ENCODE measurements at regions not wholly inside any gene's neighbourhood (a gene's known extent, or its start where the extent isn't known, plus 50 kb on each side); places are given as distances from the start of the nearest gene placed in this dataset.

DNA sequence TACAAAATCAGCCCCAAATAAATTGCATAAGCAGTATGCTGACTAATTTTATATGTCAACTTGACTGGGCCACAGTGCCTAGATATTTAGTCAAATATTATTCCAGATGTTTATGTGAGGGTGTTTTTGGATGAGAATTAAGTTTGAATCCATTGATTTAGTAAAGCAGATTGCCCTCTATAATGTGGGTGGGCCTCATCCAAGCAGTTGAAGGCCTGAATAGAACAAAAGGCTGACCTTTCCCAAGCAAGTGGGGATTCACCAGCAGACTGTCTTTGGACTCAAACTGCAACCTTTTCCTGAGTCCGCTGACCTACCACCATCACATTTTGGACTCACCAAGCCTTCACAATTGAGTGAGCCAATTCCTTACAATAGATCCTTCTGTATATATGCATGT is 186.4 kb downstream of the ARHGAP12 start:
- no peaks in the 10 kb centered on the region for H3K36me3 ChIP-seq (ENCODE audit: control insufficient read depth in 1 of 2, insufficient read depth in 2 of 2, low read length in 2 of 2)
- H3K4me1 ChIP-seq (ENCODE audit: control insufficient read depth in 1 of 2, insufficient read depth in 2 of 2, low read length in 2 of 2): peaks cover 0 to under 1% of the 10 kb centered on the region in 2 donors
- no peak overlapping the region for H3K9ac ChIP-seq (ENCODE audit: low read depth in 1 of 2, low read length in 2 of 2)
- H3K27ac ChIP-seq (ENCODE audit: low read depth, low read length): no peak overlapping the region
- H3K4me3 ChIP-seq (ENCODE audit: low read depth in 1 of 2, low read length in 2 of 2): no peak overlapping the region
- no peaks in the 10 kb centered on the region for H3K9me3 ChIP-seq (ENCODE audit: control insufficient read depth in 1 of 2, low read length in 2 of 2)
- no peaks in the 10 kb centered on the region for H3K27me3 ChIP-seq (ENCODE audit: control insufficient read depth in 1 of 2, insufficient read depth in 2 of 2, low read length in 2 of 2)

DNA sequence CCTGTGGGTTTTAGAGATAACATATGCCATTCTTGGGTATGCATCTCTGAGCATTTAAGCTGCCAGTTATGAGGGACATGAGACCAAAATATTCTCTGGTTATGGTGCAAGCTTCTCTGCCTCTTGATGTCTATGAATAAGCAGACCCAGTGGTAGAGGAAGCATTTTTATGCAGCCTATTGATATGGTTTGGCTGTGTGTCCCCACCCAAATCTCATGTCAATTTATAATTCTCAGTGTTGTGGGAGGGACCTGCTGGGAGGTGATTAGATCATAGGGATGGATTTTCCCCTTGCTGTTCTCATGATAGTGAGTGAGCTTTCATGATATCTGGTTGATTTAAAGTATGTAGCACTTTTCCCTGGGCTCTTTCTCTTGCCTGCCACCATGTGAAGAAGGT is 187.2 kb downstream of the ARHGAP12 start:
- Histone ChIP-seq H3K9me3 (ENCODE audit: control insufficient read depth in 1 of 2, low read length in 2 of 2) (no peaks in the 10 kb centered on the region), H3K27ac (ENCODE audit: low read depth, low read length) (no peak overlapping the region), H3K36me3 (ENCODE audit: control insufficient read depth in 1 of 2, insufficient read depth in 2 of 2, low read length in 2 of 2) (no peaks in the 10 kb centered on the region), H3K4me3 (ENCODE audit: low read depth in 1 of 2, low read length in 2 of 2) (no peak overlapping the region), H3K4me1 (ENCODE audit: control insufficient read depth in 1 of 2, insufficient read depth in 2 of 2, low read length in 2 of 2) (no peaks in the 10 kb centered on the region), H3K9ac (ENCODE audit: low read depth in 1 of 2, low read length in 2 of 2) (no peak overlapping the region), H3K27me3 (ENCODE audit: control insufficient read depth in 1 of 2, insufficient read depth in 2 of 2, low read length in 2 of 2) (no peaks in the 10 kb centered on the region)

DNA sequence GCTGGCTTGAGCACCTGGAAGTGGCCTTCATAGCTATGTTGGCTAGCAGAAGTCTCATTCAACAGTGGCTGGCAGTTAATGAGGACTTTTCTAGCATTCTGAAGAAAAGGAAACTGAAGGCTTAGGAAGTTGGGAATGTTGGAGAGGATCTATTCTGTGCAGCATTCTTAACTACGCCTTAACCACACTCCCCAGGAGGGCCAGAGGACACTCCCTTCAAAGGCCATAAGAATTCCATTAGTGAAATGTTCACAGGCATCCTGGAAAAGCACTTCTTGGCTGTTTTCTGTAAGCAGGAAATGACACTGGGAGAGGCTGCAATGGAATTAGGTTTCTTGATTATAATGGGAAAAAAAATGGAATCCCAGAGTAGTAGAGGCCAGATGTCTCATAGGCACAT is 188.9 kb downstream of the ARHGAP12 start:
- Histone ChIP-seq H3K4me3 (ENCODE audit: low read depth in 1 of 2, low read length in 2 of 2) (no peak overlapping the region), H3K27me3 (ENCODE audit: control insufficient read depth in 1 of 2, insufficient read depth in 2 of 2, low read length in 2 of 2) (no peaks in the 10 kb centered on the region), H3K9ac (ENCODE audit: low read depth in 1 of 2, low read length in 2 of 2) (no peak overlapping the region), H3K36me3 (ENCODE audit: control insufficient read depth in 1 of 2, insufficient read depth in 2 of 2, low read length in 2 of 2) (no peaks in the 10 kb centered on the region), H3K4me1 (ENCODE audit: control insufficient read depth in 1 of 2, insufficient read depth in 2 of 2, low read length in 2 of 2) (no peaks in the 10 kb centered on the region), H3K9me3 (ENCODE audit: control insufficient read depth in 1 of 2, low read length in 2 of 2) (no peaks in the 10 kb centered on the region), H3K27ac (ENCODE audit: low read depth, low read length) (no peak overlapping the region)

DNA sequence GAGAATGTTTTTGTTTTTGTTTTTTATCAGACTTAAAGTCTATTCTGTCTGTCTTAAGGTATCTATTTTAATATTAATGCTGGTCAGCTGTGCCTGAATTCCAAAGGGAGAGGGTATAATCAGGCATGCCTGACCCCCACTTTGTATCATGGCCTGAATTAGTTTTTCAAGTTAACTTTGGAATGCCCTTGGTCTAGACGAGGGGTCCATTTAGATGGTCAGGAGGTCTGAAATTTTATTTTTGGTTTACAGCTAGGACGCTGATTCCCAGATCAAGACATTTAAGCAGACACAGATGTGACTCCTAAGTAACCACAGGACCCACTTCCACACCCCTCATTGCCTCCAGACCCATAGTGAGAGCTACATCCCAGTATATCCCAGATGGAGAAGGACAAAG is 189.5 kb downstream of the ARHGAP12 start:
- Histone ChIP-seq H3K9ac (ENCODE audit: low read depth in 1 of 2, low read length in 2 of 2) (no peak overlapping the region), H3K27me3 (ENCODE audit: control insufficient read depth in 1 of 2, insufficient read depth in 2 of 2, low read length in 2 of 2) (no peaks in the 10 kb centered on the region), H3K4me1 (ENCODE audit: control insufficient read depth in 1 of 2, insufficient read depth in 2 of 2, low read length in 2 of 2) (no peaks in the 10 kb centered on the region), H3K4me3 (ENCODE audit: low read depth in 1 of 2, low read length in 2 of 2) (no peak overlapping the region), H3K36me3 (ENCODE audit: control insufficient read depth in 1 of 2, insufficient read depth in 2 of 2, low read length in 2 of 2) (no peaks in the 10 kb centered on the region), H3K9me3 (ENCODE audit: control insufficient read depth in 1 of 2, low read length in 2 of 2) (no peaks in the 10 kb centered on the region), H3K27ac (ENCODE audit: low read depth, low read length) (no peak overlapping the region)

DNA sequence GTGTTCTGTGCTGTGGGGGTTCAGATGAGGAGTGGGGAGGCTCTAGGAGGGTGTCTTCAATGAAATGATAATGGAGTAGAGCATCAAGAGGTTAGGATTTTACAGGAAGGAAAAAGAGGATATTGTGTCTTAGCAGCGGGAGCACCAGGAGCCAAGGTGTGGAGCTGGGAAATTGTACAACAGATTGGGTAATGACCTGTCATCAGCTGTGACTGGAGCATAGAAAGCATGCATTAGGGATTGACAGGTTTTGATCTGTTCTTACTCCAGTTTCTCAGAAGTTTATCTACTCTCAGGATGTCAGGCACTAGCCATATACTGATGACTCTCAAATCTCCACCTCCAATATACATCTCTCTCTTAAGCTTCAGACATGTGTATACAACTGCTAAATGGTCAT is 196.9 kb downstream of the ARHGAP12 start:
- H3K9me3 ChIP-seq (ENCODE audit: control insufficient read depth in 1 of 2, low read length in 2 of 2): no peaks in the 10 kb centered on the region
- H3K36me3 ChIP-seq (ENCODE audit: control insufficient read depth in 1 of 2, insufficient read depth in 2 of 2, low read length in 2 of 2): no peaks in the 10 kb centered on the region
- no peaks in the 10 kb centered on the region for H3K4me1 ChIP-seq (ENCODE audit: control insufficient read depth in 1 of 2, insufficient read depth in 2 of 2, low read length in 2 of 2)
- no peaks in the 10 kb centered on the region for H3K27me3 ChIP-seq (ENCODE audit: control insufficient read depth in 1 of 2, insufficient read depth in 2 of 2, low read length in 2 of 2)
- no peak overlapping the region for H3K9ac ChIP-seq (ENCODE audit: low read depth in 1 of 2, low read length in 2 of 2)
- H3K4me3 ChIP-seq (ENCODE audit: low read depth in 1 of 2, low read length in 2 of 2): no peak overlapping the region
- no peak overlapping the region for H3K27ac ChIP-seq (ENCODE audit: low read depth, low read length)

DNA sequence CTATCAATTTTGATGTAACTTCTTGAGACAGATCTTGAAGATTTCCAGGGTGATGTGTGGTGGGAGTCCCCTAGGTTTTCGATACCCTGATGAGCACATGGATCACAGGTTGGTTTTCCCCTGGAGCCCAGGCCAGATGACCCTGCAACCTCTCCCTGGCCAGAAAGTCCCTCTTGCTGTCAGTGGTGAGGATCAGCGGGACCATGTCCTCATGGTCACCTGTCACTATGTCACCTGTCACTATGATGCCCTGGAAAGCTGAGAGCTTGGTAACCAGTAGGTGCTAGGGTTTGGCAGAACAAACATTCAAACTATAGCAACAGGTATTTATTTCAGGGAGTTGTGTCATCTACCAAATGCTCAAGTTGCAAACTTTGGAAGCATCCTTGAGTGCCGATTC is 197.9 kb downstream of the ARHGAP12 start:
- no peaks in the 10 kb centered on the region for H3K9me3 ChIP-seq (ENCODE audit: control insufficient read depth in 1 of 2, low read length in 2 of 2)
- H3K9ac ChIP-seq (ENCODE audit: low read depth in 1 of 2, low read length in 2 of 2): no peak overlapping the region
- no peaks in the 10 kb centered on the region for H3K27me3 ChIP-seq (ENCODE audit: control insufficient read depth in 1 of 2, insufficient read depth in 2 of 2, low read length in 2 of 2)
- no peak overlapping the region for H3K27ac ChIP-seq (ENCODE audit: low read depth, low read length)
- no peak overlapping the region for H3K4me3 ChIP-seq (ENCODE audit: low read depth in 1 of 2, low read length in 2 of 2)
- no peaks in the 10 kb centered on the region for H3K36me3 ChIP-seq (ENCODE audit: control insufficient read depth in 1 of 2, insufficient read depth in 2 of 2, low read length in 2 of 2)
- no peaks in the 10 kb centered on the region for H3K4me1 ChIP-seq (ENCODE audit: control insufficient read depth in 1 of 2, insufficient read depth in 2 of 2, low read length in 2 of 2)

DNA sequence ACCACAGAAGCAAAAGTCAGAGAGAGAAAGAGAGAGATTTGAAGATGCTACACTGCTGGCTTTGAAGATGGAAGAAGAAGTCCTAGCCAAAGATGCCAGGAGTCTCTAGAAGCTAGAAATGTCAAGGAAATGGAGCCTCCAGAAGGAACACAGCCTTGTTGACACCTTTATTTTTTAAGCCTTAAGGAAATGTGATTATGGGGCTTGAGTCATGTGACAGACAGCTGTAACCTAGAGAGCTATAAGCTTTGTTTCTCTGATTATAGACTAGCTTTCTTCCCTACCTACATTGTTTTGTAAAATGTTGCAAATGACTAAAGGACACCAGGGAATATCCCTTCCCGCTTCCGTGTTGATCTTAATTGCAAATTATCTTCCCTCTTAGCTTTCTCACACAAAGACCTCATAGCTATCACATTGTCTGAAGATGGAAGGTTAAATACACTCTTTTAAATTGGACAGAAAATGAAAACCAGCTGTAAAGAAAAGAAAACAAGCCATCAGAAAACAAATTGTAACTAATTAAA is 199.9 kb downstream of the ARHGAP12 start:
- Histone ChIP-seq H3K9me3 (ENCODE audit: control insufficient read depth in 1 of 2, low read length in 2 of 2) (no peaks in the 10 kb centered on the region), H3K36me3 (ENCODE audit: control insufficient read depth in 1 of 2, insufficient read depth in 2 of 2, low read length in 2 of 2) (no peaks in the 10 kb centered on the region), H3K4me1 (ENCODE audit: control insufficient read depth in 1 of 2, insufficient read depth in 2 of 2, low read length in 2 of 2) (no peaks in the 10 kb centered on the region), H3K27ac (ENCODE audit: low read depth, low read length) (no peak overlapping the region), H3K4me3 (ENCODE audit: low read depth in 1 of 2, low read length in 2 of 2) (no peak overlapping the region), H3K27me3 (ENCODE audit: control insufficient read depth in 1 of 2, insufficient read depth in 2 of 2, low read length in 2 of 2) (no peaks in the 10 kb centered on the region), H3K9ac (ENCODE audit: low read depth in 1 of 2, low read length in 2 of 2) (no peak overlapping the region)

DNA sequence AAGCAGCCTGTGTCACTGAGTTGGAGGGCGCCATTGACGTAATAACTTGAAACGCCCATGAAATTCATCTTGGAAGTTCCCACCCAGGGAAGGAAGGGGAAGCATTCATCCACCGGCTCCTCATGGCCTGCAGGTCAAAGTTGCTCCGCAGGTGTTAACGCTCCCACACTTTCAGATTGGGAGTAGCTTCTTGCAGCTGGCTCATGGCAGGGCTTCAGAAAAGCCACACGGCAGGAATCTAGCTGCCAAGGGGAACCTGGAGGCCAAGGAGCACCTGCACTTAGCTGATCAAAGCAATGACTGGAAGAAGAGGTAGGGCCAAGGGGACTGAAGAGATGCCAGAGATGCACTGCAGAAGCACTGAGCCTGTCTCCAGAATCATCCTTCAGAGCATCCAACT is 203.2 kb downstream of the ARHGAP12 start:
- Histone ChIP-seq H3K27ac (ENCODE audit: low read depth, low read length) (no peak overlapping the region), H3K27me3 (ENCODE audit: control insufficient read depth in 1 of 2, insufficient read depth in 2 of 2, low read length in 2 of 2) (no peaks in the 10 kb centered on the region), H3K4me3 (ENCODE audit: low read depth in 1 of 2, low read length in 2 of 2) (no peak overlapping the region), H3K9me3 (ENCODE audit: control insufficient read depth in 1 of 2, low read length in 2 of 2) (no peaks in the 10 kb centered on the region), H3K36me3 (ENCODE audit: control insufficient read depth in 1 of 2, insufficient read depth in 2 of 2, low read length in 2 of 2) (no peaks in the 10 kb centered on the region), H3K9ac (ENCODE audit: low read depth in 1 of 2, low read length in 2 of 2) (no peak overlapping the region), H3K4me1 (ENCODE audit: control insufficient read depth in 1 of 2, insufficient read depth in 2 of 2, low read length in 2 of 2) (no peaks in the 10 kb centered on the region)

DNA sequence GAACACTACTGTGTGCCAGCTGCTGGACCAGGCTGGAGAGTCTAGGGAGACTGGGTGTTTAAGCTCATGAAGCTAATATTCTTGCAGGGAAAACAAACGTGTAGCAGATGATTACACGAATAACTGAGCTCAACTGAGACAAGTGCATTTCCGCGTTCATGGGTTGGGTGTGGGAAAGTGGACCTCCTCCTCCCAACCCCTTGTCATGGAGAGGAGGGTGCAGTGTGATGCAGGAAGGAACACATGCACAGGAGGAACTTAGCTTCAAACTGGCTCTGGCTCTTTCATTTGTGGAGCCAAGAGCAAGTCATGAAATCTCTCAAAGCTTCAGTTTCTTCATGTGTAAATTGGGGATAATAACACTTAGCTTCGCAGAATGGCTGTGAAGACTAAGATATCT is 204.3 kb downstream of the ARHGAP12 start:
- Histone ChIP-seq H3K4me1 (ENCODE audit: control insufficient read depth in 1 of 2, insufficient read depth in 2 of 2, low read length in 2 of 2) (no peaks in the 10 kb centered on the region), H3K9me3 (ENCODE audit: control insufficient read depth in 1 of 2, low read length in 2 of 2) (no peaks in the 10 kb centered on the region), H3K27me3 (ENCODE audit: control insufficient read depth in 1 of 2, insufficient read depth in 2 of 2, low read length in 2 of 2) (no peaks in the 10 kb centered on the region), H3K9ac (ENCODE audit: low read depth in 1 of 2, low read length in 2 of 2) (no peak overlapping the region), H3K36me3 (ENCODE audit: control insufficient read depth in 1 of 2, insufficient read depth in 2 of 2, low read length in 2 of 2) (no peaks in the 10 kb centered on the region), H3K27ac (ENCODE audit: low read depth, low read length) (no peak overlapping the region), H3K4me3 (ENCODE audit: low read depth in 1 of 2, low read length in 2 of 2) (no peak overlapping the region)

DNA sequence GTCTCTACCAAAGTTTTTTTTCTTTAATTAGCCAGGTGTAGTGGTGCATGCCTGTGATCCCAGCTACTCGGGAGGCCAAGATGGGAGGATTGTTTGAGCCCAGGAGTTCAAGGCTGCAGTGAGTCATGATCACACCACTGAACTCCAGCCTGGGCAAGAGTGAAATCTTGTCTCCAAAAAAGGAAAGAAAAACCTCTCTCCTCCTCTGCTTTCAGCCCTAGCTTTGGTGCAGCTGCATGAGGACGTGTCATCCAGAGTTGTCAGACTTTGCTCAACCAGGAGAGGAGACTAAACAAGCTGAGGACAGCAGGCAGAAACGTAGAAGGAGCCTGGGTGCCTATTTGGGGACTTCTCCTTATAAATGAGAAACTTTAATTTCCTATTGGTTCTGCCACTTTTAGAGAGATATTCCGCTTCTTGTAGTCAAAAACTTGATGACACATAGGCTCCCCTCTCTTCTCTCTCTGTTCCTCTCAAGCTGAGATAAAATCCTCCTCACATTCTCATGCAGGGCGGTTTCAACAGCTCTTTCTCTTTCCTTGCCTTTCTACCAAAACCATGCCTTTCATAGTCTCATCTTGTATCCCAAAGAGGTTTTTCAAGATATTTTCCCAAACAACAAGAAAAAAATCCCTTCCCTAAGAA is 205.4 kb downstream of the ARHGAP12 start:
- Histone ChIP-seq H3K4me1 (ENCODE audit: control insufficient read depth in 1 of 2, insufficient read depth in 2 of 2, low read length in 2 of 2) (no peaks in the 10 kb centered on the region), H3K27ac (ENCODE audit: low read depth, low read length) (no peak overlapping the region)

DNA sequence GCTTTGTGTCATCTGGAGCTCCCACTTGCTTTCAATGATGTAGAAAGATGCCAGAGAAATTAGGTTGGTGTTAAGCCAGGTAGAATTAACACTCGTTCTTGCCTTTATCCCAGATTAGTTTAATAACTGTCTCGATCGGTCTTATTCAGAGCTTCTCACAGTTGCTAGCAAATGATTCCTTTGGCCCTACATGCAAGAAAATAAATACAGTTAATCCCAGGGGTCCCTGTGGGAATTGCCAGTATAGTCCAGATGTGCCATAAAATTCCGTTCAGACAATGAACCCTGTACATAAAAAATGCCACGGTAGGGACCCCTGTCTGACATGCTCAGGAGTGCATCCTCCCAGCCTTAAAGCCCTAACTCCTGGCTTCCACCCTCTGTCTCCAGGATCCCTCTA is 207.5 kb downstream of the ARHGAP12 start:
- no peaks in the 10 kb centered on the region for H3K36me3 ChIP-seq (ENCODE audit: control insufficient read depth in 1 of 2, insufficient read depth in 2 of 2, low read length in 2 of 2)
- no peaks in the 10 kb centered on the region for H3K9me3 ChIP-seq (ENCODE audit: control insufficient read depth in 1 of 2, low read length in 2 of 2)
- H3K4me3 ChIP-seq (ENCODE audit: low read depth in 1 of 2, low read length in 2 of 2): no peak overlapping the region
- no peak overlapping the region for H3K27ac ChIP-seq (ENCODE audit: low read depth, low read length)
- no peak overlapping the region for H3K9ac ChIP-seq (ENCODE audit: low read depth in 1 of 2, low read length in 2 of 2)
- no peaks in the 10 kb centered on the region for H3K27me3 ChIP-seq (ENCODE audit: control insufficient read depth in 1 of 2, insufficient read depth in 2 of 2, low read length in 2 of 2)
- no peaks in the 10 kb centered on the region for H3K4me1 ChIP-seq (ENCODE audit: control insufficient read depth in 1 of 2, insufficient read depth in 2 of 2, low read length in 2 of 2)

More for the DNA sequence above, 205.4 kb downstream of the ARHGAP12 start:
- no peak overlapping the region for H3K9ac ChIP-seq (ENCODE audit: low read depth in 1 of 2, low read length in 2 of 2)
- no peak overlapping the region for H3K4me3 ChIP-seq (ENCODE audit: low read depth in 1 of 2, low read length in 2 of 2)
- H3K9me3 ChIP-seq (ENCODE audit: control insufficient read depth in 1 of 2, low read length in 2 of 2): no peaks in the 10 kb centered on the region
- H3K27me3 ChIP-seq (ENCODE audit: control insufficient read depth in 1 of 2, insufficient read depth in 2 of 2, low read length in 2 of 2): no peaks in the 10 kb centered on the region
- no peaks in the 10 kb centered on the region for H3K36me3 ChIP-seq (ENCODE audit: control insufficient read depth in 1 of 2, insufficient read depth in 2 of 2, low read length in 2 of 2)

Data from duodenal mucosa (tissue), 2 donors.